AG04449 (cell line): ENCODE measurements at regions not wholly inside any gene's neighbourhood (a gene's known extent, or its start where the extent isn't known, plus 50 kb on each side); places are given as distances from the start of the nearest gene placed in this dataset.

Experiments
- CTCF ChIA-PET: fragments of 350-600 bp; formaldehyde crosslinking; extraction: SDS; loops from one replicate; lab custom pipeline; 2021; ENCODE audit warnings: antibody characterized with exemption; lab: Yijun Ruan, JAX
- POLR2A ChIA-PET: fragments of 400-600, 350-600 bp; formaldehyde crosslinking; extraction: SDS; loops from one replicate; lab custom pipeline; 2020; ENCODE audit warnings: antibody characterized with exemption, inconsistent platforms; lab: Yijun Ruan, JAX
- DNase-seq: peaks from one replicate; pipeline ENCODE4 v3.0.0-alpha.2; 2010; ENCODE audit warnings: low read depth, low spot score
- H3K4me3 ChIP-seq: 2 replicates; pipeline ENCODE4 v1.5.1; 2011; ENCODE audit warnings: low read depth, mild to moderate bottlenecking, control low read depth, low read length
- CTCF ChIP-seq: IDR thresholded peaks from one replicate; pipeline ENCODE4 v1.5.1; 2011; ENCODE audit warnings: mild to moderate bottlenecking, moderate library complexity, low read length, control low read depth, inconsistent platforms; ENCODE audit not compliant: insufficient read depth; ENCODE audit errors: missing control alignments

- no peak for TF ChIP-seq CTCF
- ChIA-PET CTCF (no interaction called here), POLR2A (no interaction called here)
- DNase-seq: no peak
- H3K4me3 ChIP-seq: no peak overlapping the region
Observed at GRCh38 chr4:62133101-62133897, 933.2 kb downstream of the ADGRL3 start.

- H3K4me3 ChIP-seq: no peak overlapping the region
- no peak for DNase-seq
- ChIA-PET CTCF (no interaction called here), POLR2A (no interaction called here)
- no peak for TF ChIP-seq CTCF
Observed at GRCh38 chr4:62131049-62131448, 930.9 kb downstream of the ADGRL3 start.

GRCh38 chr4:62130637-62131036, 930.5 kb downstream of the ADGRL3 start:
- CTCF ChIA-PET: no interaction called here
- no peak for TF ChIP-seq CTCF
- POLR2A ChIA-PET: no interaction called here
- DNase-seq: no peak
- H3K4me3 ChIP-seq: no peak overlapping the region

GRCh38 chr4:62130230-62130629, 930.1 kb downstream of the ADGRL3 start:
- POLR2A ChIA-PET: no interaction called here
- no peak overlapping the region for H3K4me3 ChIP-seq
- no peak for TF ChIP-seq CTCF
- no peak for DNase-seq
- CTCF ChIA-PET: no interaction called here
